HG02798 (cell line): ENCODE measurements at regions not wholly inside any gene's neighbourhood (a gene's known extent, or its start where the extent isn't known, plus 50 kb on each side); places are given as distances from the start of the nearest gene placed in this dataset.
A peak's percentile ranks its signal among the peaks of the same experiment; 100 is the strongest.
"Not testable (repeated sequence)": the region's sequence is repeated elsewhere in the genome, so short reads cannot be mapped to it uniquely, and the experiment has no call there.

ENCODE experiments used
- ATAC-seq: cut with Tn5 transposase; IDR thresholded peaks from one replicate; pipeline ENCODE4 v1.9.1; 2021; ENCODE audit warnings: mild to moderate bottlenecking; ENCODE audit not compliant: unreplicated experiment, poor library complexity

DNA sequence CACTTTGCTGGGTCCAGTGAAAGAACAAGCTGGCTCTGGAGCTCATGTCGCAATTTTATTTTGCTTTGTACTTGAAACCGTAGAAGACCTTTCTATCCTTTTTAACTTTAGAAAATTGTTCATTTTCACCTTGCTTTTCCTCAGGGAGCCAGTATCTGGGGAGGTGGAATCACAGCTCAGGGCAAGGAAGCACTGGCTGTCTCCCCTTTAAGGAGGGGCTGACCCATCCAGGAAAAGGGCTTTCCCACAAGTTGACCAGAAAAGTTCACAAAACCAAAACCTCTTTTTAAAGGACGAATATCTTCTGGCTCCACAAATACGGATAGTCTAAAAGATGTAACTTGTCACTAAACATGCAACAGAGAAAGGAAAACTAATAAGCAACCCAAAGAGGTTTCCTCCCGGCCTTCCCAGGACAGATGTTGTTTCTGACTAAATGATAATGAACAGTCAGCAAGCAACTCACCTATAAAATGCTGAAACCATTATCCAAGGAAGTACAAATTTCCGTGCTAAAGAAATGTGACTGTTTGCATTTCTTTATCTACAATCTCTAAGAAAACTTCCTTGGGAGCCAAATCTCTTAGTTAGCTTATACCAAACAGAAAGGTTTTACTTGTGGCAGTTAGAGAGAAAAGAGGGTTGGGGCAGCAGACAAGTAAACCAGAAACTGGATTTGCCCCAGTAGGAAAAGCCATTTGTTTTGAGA is 278.2 kb downstream of the PLK2 start:
- no peak for ATAC-seq

DNA sequence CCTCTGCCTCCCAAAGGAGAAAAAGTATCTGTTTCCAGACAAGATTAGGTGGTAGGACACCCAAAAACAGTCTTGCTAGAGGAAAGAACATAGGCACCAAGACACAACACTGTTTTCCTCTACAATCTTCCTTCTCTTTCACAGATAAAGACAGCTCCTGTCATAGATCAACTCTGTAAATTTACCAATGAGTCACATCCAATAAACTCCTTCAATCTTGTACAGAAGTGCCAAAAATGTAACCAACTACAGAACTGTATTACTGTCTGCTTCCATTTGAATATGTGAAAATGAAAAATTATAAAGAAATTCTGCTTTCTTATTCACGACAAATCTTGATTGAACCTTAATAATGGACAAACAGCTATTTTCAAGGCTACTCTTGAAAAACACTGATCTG is 286.9 kb downstream of the PLK2 start:
- ATAC-seq, result no peak

DNA sequence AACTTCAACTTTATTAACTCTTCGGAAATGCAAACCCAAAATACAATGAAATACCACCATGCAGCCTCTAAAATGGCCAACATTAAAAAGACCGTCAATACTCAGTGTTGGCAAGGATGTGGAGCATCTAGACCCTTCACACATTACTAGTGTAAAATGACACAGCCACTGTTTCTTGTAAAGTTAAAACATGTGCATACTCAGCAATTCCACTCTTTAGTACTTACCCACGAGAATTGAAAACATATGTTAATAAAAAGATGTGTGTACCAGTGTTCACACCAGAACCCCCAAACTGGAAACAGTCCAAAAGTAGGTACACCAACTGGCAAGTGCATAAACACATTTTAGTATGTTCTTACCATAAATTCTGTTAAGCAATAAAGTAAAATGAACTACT is 294.7 kb downstream of the PLK2 start:
- ATAC-seq, result no peak

DNA sequence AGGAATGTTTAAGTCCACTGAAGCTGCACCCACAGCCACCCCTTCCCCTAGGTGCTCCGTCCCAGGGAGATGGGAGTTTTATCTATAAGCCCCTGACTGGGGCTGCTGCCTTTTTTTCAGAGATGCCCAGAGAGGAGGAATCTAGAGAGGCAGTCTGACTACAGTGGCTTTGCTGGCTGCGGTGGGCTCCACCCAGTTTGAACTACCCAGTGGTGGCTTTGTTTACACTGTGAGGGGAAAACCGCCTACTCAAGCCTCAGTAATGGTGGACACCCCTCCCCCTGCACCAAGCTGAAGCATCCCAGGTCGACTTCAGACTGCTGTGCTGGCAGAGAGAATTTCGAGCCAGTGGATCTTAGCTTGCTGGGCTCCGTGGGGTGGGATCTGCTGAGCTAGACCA is 298.0 kb downstream of the PLK2 start:
- not testable (repeated sequence) for ATAC-seq

DNA sequence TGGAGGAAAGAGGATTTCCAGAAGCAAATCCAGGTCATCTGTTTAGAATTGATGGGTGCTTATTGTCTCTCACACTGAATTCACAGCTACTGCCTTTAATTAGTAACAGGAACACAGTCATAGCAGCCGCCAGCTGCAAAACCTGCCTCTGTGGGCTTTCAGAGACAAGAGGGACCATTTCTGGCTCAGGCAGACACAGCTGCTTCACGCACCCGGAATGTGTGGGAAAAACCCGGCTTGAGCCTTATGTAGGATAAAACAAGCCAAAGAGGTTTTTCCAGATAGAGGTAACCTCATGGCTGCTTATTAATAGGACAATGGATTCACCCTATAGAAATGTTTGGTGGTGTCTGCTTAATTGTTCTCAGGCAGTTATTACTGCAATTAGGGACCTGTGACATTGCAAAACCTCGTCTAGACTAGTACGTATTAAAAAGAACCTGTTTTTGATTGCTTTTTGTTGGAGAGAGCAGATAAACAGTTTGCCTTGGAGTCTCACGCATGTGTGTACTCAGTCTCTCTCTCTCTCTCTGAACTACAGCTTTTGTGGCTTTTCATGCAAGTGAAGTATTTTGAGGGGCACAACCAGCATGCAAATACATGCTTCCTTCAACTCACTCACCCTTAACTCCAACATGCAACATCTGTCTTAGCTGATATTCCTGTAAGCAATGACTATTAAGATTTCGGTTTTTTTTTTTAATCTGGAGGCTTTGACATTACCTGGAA is 302.7 kb downstream of the PLK2 start:
- ATAC-seq, result peak; percentile 67

DNA sequence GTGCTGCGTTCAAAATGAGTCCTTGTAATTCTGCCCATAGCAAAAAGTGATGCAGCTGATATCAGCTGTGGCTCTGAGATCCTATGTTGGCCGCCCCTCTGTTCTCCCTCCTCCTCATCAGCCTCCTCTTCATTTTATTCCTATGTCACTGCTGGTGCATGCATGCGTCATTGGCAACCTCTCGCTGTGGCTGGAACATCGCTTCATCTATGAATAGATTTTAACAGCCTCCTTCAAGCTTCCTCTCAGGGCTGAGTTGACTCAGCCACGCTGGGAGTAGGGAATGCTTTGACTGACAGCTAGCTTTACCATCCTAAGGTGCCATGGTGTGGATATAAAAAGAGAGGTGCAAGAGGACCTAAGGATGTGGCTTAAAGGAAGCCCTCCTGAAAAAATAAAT is 303.5 kb downstream of the PLK2 start:
- no peak for ATAC-seq

DNA sequence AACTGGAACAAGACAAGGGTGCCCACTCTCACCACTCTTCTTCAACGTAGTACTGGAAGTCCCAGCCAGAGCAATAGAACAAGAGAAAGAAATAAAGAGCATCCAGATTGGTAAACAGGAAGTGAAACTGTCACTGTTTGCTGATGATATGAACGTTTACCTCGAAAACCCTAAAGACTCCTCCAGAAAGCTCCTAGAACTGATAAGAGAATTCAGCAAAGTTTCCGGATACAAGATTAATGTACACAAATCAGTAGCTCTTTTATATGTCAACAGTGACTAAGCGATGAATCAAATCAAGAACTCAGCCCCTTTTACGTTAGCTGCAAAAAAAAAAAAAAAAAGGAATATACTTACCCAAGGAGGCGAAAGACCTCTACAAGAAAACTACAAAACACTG is 306.6 kb downstream of the PLK2 start:
- no peak for ATAC-seq

DNA sequence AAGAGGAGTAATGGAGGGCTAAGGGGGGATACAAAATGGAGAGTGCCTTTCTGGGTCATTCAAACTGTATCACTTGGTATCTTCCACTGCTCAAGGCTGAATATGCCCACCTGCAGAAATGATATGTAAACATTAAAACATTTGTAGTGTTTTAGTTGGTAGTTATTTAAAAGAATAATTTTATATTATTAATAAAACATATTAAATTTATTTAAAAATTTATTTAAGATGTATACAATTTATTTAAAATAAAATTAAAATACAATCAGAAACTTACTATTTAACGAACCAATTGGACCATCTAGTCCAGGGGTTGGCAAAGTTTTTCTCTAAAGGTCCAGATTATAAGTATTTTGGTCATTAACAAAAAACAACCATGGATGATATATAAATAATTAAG is 308.5 kb downstream of the PLK2 start:
- no peak for ATAC-seq

DNA sequence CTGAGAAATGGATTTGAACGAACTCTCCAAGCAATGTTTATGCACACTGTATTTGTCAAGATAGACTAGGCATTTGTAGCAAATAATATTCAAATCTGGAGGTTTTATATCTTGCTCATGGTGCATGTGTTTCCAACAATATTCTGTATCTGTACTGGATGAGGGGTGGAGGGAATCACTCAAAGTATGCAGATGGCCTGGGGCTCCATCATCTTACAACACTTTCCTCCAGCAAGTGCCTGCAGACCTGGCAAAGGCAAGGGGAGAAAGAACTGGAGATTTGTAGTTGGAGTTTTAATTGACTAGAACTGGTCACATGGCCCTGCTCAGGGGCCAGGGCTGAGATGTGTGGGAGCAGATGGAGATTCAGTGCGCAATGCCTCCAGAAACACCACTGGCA is 309.0 kb downstream of the PLK2 start:
- ATAC-seq, result no peak

DNA sequence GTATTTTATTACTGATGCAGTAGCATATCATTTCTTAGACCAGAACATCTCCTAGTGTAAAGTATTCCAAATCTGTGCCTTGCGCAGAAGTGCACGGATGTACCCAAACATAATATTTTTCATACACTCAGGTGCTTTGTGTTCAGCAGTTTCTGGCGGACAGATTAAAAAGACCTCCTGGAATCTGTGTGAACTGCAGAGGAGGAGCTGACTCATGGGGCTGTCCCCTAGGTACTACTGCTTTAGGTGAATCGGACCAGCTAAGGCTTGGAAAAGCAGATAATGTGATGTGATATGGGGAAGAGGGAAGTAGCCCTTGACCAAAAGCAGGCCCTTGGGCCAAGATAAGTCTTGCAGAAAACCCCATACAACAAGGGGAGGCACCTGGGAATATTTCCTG is 310.1 kb downstream of the PLK2 start:
- no peak for ATAC-seq

DNA sequence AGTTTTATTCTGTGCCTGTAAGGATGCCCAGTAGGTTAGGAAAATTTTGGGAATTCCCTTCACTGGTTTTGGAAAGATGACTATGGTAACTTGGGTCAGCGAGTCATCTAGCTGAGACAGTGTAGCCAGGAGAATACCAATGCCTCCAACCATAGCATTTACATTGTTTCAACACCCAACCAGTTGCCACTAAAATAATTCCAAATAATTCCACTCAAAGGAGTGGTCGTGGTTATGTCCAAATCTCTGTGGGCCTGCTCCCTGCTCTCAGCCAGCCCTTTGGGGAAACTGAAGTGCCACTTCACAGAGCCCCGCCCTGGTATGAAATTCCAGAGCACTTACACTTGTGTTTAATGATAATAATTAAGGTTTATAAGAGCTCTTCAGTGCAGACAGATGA is 310.5 kb downstream of the PLK2 start:
- ATAC-seq, result no peak

DNA sequence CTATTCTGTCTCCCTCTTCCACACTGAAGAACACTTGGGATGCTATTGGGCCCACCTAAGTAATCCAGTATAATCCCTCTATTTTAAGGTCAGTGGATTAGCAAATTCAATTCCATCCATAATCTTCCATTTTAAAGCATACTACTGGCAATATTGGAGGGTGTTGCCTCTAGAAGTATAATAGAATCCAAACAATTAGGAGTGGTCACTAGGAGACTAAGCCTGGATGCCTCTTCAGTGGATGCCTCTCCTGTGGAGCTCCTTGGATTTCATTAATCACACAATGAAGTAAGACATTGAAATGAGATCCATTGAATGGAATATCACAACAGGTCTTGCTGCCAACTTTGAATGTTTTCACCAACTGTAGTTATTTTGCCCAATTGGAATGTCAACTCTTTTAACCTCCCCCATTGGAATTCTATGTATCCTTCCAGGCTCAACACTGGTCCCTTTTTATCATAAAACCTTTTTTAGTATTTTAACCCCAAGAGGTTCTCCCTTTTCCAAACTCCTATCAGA is 311.6 kb downstream of the PLK2 start:
- ATAC-seq, result no peak

DNA sequence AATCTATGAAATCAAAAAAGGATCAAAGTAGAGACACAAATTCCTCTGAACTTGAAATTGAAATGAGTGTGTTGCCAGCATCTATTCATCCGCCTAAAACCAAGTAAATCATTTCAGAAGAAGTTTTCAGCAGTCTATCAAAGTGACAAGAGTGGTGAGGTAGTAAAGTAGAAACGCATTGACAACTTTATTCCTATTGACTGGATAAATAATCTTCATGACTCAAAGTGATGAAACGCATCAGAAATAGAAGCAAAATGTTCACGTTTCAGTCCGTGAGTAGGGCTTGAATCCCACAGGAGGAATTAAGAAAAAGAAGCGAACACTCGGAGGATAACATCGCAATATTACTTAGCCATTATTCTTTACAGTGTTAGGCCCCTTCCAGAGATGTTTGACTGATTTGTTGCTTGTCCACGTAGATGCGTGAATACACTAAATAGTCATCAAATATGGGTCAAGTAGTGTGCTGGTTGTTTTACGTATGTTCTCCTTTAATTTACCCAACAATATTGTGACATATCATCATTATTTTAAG is 314.4 kb downstream of the PLK2 start:
- ATAC-seq, result no peak

DNA sequence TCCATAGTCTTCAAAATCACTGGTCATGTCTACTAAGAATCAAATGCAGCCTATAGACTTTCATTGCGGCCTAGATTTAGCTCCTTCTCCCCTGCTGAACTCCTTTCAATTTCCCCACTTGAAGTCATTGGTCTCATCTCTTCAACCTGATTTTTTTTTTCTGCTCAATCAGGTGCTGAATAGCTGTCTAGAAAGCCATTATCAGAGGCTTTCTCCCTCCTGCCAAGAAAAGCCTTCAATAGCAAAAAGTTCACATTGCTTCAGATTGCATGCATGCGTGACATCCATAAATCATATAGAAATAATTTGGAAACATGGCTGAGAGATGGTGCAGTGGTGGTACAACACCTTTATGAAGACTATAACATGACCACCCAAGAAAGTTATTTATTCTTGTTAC is 316.2 kb downstream of the PLK2 start:
- no peak for ATAC-seq

DNA sequence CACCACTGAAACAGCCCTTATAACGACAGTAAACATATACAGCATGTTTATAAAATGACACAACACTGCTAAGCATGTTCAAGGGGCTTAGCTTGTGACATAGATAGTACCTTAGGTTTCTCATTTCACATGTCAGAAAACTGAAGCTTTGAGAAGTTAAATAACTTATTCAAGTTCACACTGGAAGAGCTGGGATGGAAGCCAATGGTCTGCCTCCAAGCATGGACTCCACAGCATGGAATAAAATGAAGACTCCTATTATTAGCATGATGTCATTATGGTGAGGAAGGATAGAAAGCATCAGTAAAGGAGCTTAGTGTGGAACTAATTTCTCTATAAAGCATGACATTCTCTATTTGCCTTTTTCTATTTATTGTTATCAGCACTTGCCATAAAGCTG is 316.7 kb downstream of the PLK2 start:
- ATAC-seq, result no peak

DNA sequence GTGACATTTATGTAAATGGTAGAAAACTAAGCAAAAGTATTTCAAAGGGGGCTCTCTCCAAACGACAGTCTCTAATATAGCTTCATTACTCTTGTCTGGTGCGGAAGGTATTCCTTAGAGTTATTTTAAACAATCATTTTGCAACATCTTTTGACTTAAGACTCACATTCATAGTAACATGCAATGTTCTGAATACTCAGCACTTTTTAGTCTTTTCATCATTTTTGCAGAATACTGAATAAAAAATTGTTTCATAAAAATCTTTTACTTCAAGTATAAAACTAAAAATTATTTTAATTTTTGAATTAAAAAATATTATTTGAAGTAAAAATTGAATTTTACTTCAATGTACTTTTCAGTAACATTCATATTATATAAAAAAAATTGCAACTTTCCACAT is 321.1 kb downstream of the PLK2 start:
- no peak for ATAC-seq

DNA sequence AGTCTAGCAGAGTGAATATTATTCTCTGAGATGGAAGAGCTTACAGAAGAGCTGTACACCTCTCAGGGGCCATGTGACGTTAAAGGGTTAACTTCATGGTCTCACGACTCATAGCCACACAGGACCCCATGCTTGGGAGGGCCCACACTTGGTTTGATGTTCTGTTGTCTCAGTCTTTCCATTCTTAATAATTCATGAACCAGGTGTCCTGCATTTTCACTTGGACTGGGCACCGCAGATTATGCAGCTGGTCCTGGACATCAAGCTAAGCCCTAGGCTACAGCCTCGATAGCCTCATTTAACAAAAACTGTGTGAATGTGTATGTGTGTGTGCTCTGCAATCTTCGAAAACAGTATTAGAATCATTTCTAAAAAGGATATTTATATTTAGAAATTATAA is 323.5 kb downstream of the PLK2 start:
- no peak for ATAC-seq

DNA sequence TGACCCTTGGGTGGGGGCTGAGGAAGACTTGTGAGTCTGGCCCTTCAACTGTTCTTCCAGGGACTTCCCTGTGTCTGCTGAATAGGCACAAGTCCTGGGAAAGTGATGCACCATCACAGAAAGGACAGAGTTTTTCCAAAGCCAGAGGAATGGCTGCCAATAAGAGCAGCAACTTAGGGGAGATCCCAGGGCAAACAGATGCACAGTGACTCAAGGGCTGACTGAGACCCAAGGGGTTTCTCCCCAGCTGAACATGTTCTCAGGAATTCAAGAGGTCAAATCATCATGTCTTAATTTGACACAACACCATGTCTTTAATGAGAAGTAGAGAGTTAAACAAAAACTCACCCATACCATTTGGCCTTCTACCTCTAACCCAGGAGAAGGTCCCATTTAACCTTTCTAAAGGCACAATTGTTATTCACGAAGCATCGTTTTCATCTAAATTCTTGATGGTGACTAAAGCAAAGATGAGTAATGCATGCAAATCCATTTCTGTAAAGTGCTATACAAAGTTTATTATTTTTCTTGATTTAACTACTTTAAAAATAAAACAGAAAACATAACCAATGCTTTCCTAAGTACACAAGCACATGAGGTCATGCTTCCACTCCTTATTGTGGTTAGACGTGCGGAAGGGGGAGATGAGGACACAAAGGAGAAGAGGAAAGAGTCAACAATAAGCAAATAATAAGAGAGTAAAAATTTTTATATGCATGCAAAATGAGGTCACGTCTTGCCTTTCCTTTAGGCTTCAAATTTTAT is 324.1 kb downstream of the PLK2 start:
- no peak for ATAC-seq

DNA sequence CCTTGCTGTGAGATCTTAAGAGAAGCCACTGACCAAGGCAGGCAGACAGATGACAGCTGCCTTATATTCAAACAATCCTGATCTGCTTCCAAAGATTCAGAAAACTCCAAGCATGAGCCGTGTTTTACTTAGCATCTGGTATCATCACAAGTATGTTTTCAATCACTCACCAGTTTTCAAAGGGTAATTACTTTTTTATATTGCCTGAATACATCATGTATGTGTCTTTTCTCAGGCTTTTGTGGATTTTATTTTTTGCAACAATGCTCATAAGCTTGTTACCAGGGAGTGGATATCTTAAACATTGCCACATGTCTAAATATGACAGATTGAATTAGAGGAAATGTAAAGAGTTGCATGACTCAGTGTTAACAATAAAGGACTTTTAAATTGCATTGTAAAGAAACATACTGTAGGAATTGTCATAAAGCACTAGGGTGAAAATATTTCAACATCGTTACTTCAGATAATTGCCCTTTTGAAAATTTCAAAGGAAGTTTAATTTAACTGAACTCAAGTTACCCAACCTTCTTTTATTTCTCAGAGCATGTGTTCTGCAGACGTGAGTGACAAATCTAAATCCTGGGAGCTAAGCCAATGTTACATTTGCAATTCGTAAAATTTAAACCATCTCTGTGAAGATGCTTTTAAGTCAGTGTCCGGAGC is 326.1 kb downstream of the PLK2 start:
- no peak for ATAC-seq

DNA sequence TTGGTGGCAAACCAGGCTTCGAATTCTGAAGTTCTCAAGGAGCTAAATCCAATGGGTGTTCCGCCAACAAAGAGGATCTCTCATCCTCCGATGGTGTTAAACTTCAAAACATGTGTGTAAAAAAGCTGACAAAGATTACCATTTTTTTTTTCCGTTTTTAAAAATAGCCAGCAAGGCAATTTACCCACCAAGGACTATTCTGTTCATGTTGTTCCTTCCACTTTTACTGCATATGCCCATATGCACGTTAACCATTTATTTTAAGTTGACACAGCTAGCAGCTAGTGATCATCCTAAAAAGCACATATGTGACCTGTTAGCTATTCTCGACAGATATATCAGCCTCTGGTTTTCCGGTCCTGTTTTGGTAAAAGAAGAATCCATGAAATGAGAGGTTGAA is 326.7 kb downstream of the PLK2 start:
- no peak for ATAC-seq
